OCI-LY1 (cell line): ENCODE measurements at regions not wholly inside any gene's neighbourhood (a gene's known extent, or its start where the extent isn't known, plus 50 kb on each side); places are given as distances from the start of the nearest gene placed in this dataset.

Experiments used
- H2AFZ ChIP-seq: fragments of 200-600 bp; sonication (generic), shearing (Covaris generic); 2 replicates; pipeline ENCODE4 v1.6.0; 2014; ENCODE audit warnings: antibody characterized with exemption, mild to moderate bottlenecking, low read length
- H3F3A ChIP-seq: fragments of 200-600 bp; sonication (generic), shearing (Covaris generic); 2 replicates; pipeline ENCODE4 v1.6.0; 2014; ENCODE audit warnings: mild to moderate bottlenecking, antibody characterized with exemption, low read length, moderate library complexity; ENCODE audit not compliant: insufficient read depth
- H3K27ac ChIP-seq: fragments of 200-600 bp; sonication (generic); 2 replicates; pipeline ENCODE4 v1.5.1; 2014; ENCODE audit warnings: low read length, mixed run types, mild to moderate bottlenecking, low read depth; ENCODE audit not compliant: poor library complexity, severe bottlenecking
- H3K27me3 ChIP-seq: fragments of 200-600 bp; sonication (generic); 2 replicates; pipeline ENCODE4 v1.6.0; 2014; ENCODE audit warnings: antibody characterized with exemption, mild to moderate bottlenecking, low read length, moderate library complexity; ENCODE audit not compliant: insufficient read depth
- H3K36me3 ChIP-seq: fragments of 200-600 bp; sonication (generic); 2 replicates; pipeline ENCODE4 v1.6.1; 2014; ENCODE audit warnings: mild to moderate bottlenecking, antibody characterized with exemption, low read length, moderate library complexity, mixed read lengths; ENCODE audit not compliant: insufficient read depth
- H3K4me1 ChIP-seq: fragments of 200-600 bp; sonication (generic); 2 replicates; pipeline ENCODE4 v1.5.1; 2014; ENCODE audit warnings: mild to moderate bottlenecking, low read length, moderate library complexity; ENCODE audit not compliant: insufficient read depth, severe bottlenecking
- H3K4me2 ChIP-seq: fragments of 200-600 bp; sonication (generic), shearing (Covaris generic); 2 replicates; pipeline ENCODE4 v1.6.1; 2014; ENCODE audit warnings: low read length
- H3K4me3 ChIP-seq: fragments of 200-600 bp; sonication (generic); 2 replicates; pipeline ENCODE4 v1.5.1; 2014; ENCODE audit warnings: low read length, low read depth, mild to moderate bottlenecking, mixed read lengths; ENCODE audit not compliant: poor library complexity, severe bottlenecking
- H3K79me2 ChIP-seq: fragments of 200-600 bp; shearing (Covaris generic); 2 replicates; pipeline ENCODE4 v1.6.1; 2016; ENCODE audit warnings: mixed run types, low read length, mixed read lengths; ENCODE audit not compliant: insufficient read depth
- H3K9ac ChIP-seq: fragments of 200-600 bp; sonication (generic), shearing (Covaris generic); 2 replicates; pipeline ENCODE4 v1.6.1; 2014; ENCODE audit warnings: mild to moderate bottlenecking, low read length, mixed read lengths
- H3K9me2 ChIP-seq: fragments of 200-600 bp; sonication (generic), shearing (Covaris generic); 2 replicates; pipeline ENCODE4 v1.6.1; 2014; ENCODE audit warnings: low read depth, mild to moderate bottlenecking, low read length, mixed read lengths
- H3K9me3 ChIP-seq: fragments of 200-600 bp; shearing (Covaris generic); 2 replicates; pipeline ENCODE4 v1.6.1; 2014; ENCODE audit warnings: low read length, mixed read lengths
- H4K20me1 ChIP-seq: fragments of 200-600 bp; sonication (generic), shearing (Covaris generic); 2 replicates; pipeline ENCODE4 v1.6.0; 2016; ENCODE audit warnings: mild to moderate bottlenecking, low read length; ENCODE audit not compliant: insufficient read depth
- EZH2 ChIP-seq: fragments of 200-600 bp; sonication (generic), shearing (Covaris generic); IDR thresholded peaks from 2 replicates; pipeline ENCODE4 v1.8.0; 2017; ENCODE audit warnings: borderline replicate concordance, mixed run types, mild to moderate bottlenecking, antibody characterized with exemption, low read length, moderate library complexity, mixed read lengths
- TF ChIP-seq, protein P1 (sequence below): fragments of 200-600 bp; sonication (generic), shearing (Covaris generic); IDR thresholded peaks from 2 replicates; pipeline ENCODE4 v1.5.1; 2017; ENCODE audit warnings: mild to moderate bottlenecking, antibody characterized with exemption, low read length, moderate library complexity, mixed read lengths

- Histone ChIP-seq H3K4me3 (no peak overlapping the region), H4K20me1 (no peaks in the 10 kb centered on the region), H3K27ac (no peak overlapping the region), H2AFZ (no peak overlapping the region), H3K79me2 (no peaks in the 10 kb centered on the region), H3K27me3 (no peaks in the 10 kb centered on the region), H3K4me1 (no peaks in the 10 kb centered on the region), H3K9me3 (no peaks in the 10 kb centered on the region), H3F3A (no peaks in the 10 kb centered on the region), H3K4me2 (no peak overlapping the region), H3K9me2 (no peaks in the 10 kb centered on the region), H3K36me3 (no peaks in the 10 kb centered on the region), H3K9ac (no peak overlapping the region)
- no peak for TF ChIP-seq EZH2
- TF ChIP-seq, protein P1, sequence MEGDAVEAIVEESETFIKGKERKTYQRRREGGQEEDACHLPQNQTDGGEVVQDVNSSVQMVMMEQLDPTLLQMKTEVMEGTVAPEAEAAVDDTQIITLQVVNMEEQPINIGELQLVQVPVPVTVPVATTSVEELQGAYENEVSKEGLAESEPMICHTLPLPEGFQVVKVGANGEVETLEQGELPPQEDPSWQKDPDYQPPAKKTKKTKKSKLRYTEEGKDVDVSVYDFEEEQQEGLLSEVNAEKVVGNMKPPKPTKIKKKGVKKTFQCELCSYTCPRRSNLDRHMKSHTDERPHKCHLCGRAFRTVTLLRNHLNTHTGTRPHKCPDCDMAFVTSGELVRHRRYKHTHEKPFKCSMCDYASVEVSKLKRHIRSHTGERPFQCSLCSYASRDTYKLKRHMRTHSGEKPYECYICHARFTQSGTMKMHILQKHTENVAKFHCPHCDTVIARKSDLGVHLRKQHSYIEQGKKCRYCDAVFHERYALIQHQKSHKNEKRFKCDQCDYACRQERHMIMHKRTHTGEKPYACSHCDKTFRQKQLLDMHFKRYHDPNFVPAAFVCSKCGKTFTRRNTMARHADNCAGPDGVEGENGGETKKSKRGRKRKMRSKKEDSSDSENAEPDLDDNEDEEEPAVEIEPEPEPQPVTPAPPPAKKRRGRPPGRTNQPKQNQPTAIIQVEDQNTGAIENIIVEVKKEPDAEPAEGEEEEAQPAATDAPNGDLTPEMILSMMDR, result no peak
Observed at GRCh38 chr10:125557311-125557710, 125.7 kb downstream of the TEX36 start.

GRCh38 chr10:125556882-125557281, 126.1 kb downstream of the TEX36 start:
- no peaks in the 10 kb centered on the region for H3K9me3 ChIP-seq
- H3K4me3 ChIP-seq, result no peak overlapping the region
- TF ChIP-seq EZH2, result no peak
- TF ChIP-seq, protein P1, result no peak
- no peak overlapping the region for H2AFZ ChIP-seq
- H3K36me3 ChIP-seq, result no peaks in the 10 kb centered on the region
- H3K9me2 ChIP-seq, result no peaks in the 10 kb centered on the region
- H3K9ac ChIP-seq, result no peak overlapping the region
- H3K4me1 ChIP-seq, result no peaks in the 10 kb centered on the region
- no peak overlapping the region for H3K27ac ChIP-seq
- H3F3A ChIP-seq, result no peaks in the 10 kb centered on the region
- H3K4me2 ChIP-seq, result no peak overlapping the region
- no peaks in the 10 kb centered on the region for H3K27me3 ChIP-seq
- H4K20me1 ChIP-seq, result no peaks in the 10 kb centered on the region
- H3K79me2 ChIP-seq, result no peaks in the 10 kb centered on the region

DNA sequence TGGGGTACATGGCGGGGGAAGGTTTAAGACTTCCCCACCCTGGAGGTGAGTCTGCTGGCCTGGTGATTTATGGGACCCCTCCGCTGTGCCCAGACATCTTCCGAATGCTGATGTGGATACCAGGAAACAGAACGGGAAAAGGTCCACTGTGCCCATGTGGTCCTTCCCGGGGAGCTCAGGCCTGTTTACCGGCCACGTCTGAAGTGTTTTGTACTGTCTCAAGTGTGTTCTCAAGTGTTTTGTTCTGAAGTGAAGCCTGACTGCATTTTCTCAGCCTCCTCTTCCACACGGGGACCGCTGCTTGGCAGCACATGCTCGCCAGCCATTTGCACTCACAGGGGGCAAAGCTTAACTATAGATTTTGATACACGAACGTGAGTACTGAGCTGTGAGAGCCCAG, 127.2 kb downstream of the TEX36 start:
- no peaks in the 10 kb centered on the region for H3K9me2 ChIP-seq
- no peaks in the 10 kb centered on the region for H3K4me1 ChIP-seq
- no peaks in the 10 kb centered on the region for H4K20me1 ChIP-seq
- no peak for TF ChIP-seq EZH2
- TF ChIP-seq, protein P1, result no peak
- H3K27ac ChIP-seq, result no peak overlapping the region
- H3F3A ChIP-seq, result no peaks in the 10 kb centered on the region
- H3K36me3 ChIP-seq, result no peaks in the 10 kb centered on the region
- H2AFZ ChIP-seq, result no peak overlapping the region
- no peak overlapping the region for H3K4me2 ChIP-seq
- H3K9me3 ChIP-seq, result no peaks in the 10 kb centered on the region
- H3K79me2 ChIP-seq, result no peaks in the 10 kb centered on the region
- no peaks in the 10 kb centered on the region for H3K27me3 ChIP-seq
- no peak overlapping the region for H3K4me3 ChIP-seq
- no peak overlapping the region for H3K9ac ChIP-seq
